SK-N-SH treated with all-trans-retinoic acid at 6 μM for 48 hours (cell line): ENCODE measurements at regions not wholly inside any gene's neighbourhood (a gene's known extent, or its start where the extent isn't known, plus 50 kb on each side); places are given as distances from the start of the nearest gene placed in this dataset.

Source experiments
- ARNTL ChIP-seq: fragments of 450-650 bp; formaldehyde crosslinking; IDR thresholded peaks from 2 replicates; pipeline ENCODE4 v1.5.0; 2020; ENCODE audit warnings: low read depth, mild to moderate bottlenecking, moderate library complexity, borderline replicate concordance
- CREB5 ChIP-seq: fragments of 250-450 bp; sonication (Bioruptor Pico); IDR thresholded peaks from 2 replicates; pipeline ENCODE4 v1.5.1; 2020; ENCODE audit warnings: low read depth, mild to moderate bottlenecking, moderate library complexity
- ESRRG ChIP-seq: fragments of 250-450 bp; sonication (Bioruptor Pico); IDR thresholded peaks from 2 replicates; pipeline ENCODE4 v1.6.1; 2021; ENCODE audit warnings: mild to moderate bottlenecking
- GLIS3 ChIP-seq: fragments of 250-450 bp; sonication (Bioruptor Pico); IDR thresholded peaks from 2 replicates; pipeline ENCODE4 v1.5.0; 2020; ENCODE audit warnings: mild to moderate bottlenecking, moderate library complexity
- ISL1 ChIP-seq: fragments of 250-450 bp; sonication (Bioruptor Pico); IDR thresholded peaks from 2 replicates; pipeline ENCODE4 v2.1.2; 2022; ENCODE audit warnings: mild to moderate bottlenecking, moderate library complexity
- PATZ1 ChIP-seq: fragments of 250-450 bp; sonication (Bioruptor Pico); IDR thresholded peaks from 2 replicates; pipeline ENCODE4 v1.8.0; 2020; ENCODE audit warnings: mild to moderate bottlenecking, moderate library complexity, borderline replicate concordance
- RARB ChIP-seq: fragments of 250-450 bp; sonication (Bioruptor Pico); IDR thresholded peaks from 2 replicates; pipeline ENCODE4 v1.8.0; 2021; ENCODE audit warnings: mild to moderate bottlenecking, moderate library complexity
- TCF4 ChIP-seq: fragments of 250-450 bp; sonication (Bioruptor Pico); IDR thresholded peaks from 2 replicates; pipeline ENCODE4 v1.8.0; 2021; ENCODE audit warnings: mild to moderate bottlenecking, moderate library complexity, borderline replicate concordance
- TSHZ2 ChIP-seq: fragments of 250-450 bp; sonication (Bioruptor Pico); IDR thresholded peaks from 2 replicates; pipeline ENCODE4 v1.5.0; 2020; ENCODE audit warnings: mild to moderate bottlenecking, moderate library complexity
- ZFP3 ChIP-seq: fragments of 250-450 bp; sonication (Bioruptor Pico); IDR thresholded peaks from 2 replicates; pipeline ENCODE4 v1.5.0; 2020; ENCODE audit warnings: mild to moderate bottlenecking, moderate library complexity
- ZFP30 ChIP-seq: fragments of 450-650 bp; formaldehyde crosslinking; IDR thresholded peaks from 2 replicates; pipeline ENCODE4 v1.5.0; 2022; ENCODE audit warnings: mild to moderate bottlenecking, moderate library complexity

GRCh38 chr3:195010551-195011100, 260.3 kb downstream of the XXYLT1 start:
- TF ChIP-seq ARNTL (CRISPR knock-in tag) (no peak), PATZ1 (no peak), ISL1 (CRISPR knock-in tag) (no peak), CREB5 (CRISPR knock-in tag) (no peak), GLIS3 (no peak), ZFP30 (CRISPR knock-in tag) (no peak), ZFP3 (CRISPR knock-in tag) (no peak), RARB (CRISPR knock-in tag) (no peak), ESRRG (CRISPR knock-in tag) (no peak), TCF4 (CRISPR knock-in tag) (no peak), TSHZ2 (no peak)
